ENCODE measurements at regions not wholly inside any gene's neighbourhood (a gene's known extent, or its start where the extent isn't known, plus 50 kb on each side); places are given as distances from the start of the nearest gene placed in this dataset.

DNA sequence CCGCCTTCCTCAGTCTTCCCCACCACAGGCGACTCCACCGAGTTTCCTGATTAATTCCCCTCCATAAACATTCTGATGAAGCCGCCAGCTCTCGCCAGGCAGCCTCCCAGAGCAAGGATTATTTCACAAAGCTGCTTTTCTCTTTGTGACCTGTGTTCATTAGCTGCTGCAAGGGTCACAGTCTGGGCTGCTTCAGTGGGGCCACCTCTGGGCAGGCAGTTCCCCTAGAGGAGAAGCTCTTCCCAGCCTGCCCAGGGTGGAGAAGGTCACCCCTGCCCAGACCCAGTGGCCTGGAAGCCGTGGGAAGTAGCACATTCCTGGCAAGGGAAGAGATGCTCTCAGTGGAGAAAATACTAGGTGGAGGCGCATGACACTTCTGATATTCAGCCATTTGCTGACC lies 58.4 kb upstream of the RAPGEF1 start:
- TF ChIP-seq, protein P1, sequence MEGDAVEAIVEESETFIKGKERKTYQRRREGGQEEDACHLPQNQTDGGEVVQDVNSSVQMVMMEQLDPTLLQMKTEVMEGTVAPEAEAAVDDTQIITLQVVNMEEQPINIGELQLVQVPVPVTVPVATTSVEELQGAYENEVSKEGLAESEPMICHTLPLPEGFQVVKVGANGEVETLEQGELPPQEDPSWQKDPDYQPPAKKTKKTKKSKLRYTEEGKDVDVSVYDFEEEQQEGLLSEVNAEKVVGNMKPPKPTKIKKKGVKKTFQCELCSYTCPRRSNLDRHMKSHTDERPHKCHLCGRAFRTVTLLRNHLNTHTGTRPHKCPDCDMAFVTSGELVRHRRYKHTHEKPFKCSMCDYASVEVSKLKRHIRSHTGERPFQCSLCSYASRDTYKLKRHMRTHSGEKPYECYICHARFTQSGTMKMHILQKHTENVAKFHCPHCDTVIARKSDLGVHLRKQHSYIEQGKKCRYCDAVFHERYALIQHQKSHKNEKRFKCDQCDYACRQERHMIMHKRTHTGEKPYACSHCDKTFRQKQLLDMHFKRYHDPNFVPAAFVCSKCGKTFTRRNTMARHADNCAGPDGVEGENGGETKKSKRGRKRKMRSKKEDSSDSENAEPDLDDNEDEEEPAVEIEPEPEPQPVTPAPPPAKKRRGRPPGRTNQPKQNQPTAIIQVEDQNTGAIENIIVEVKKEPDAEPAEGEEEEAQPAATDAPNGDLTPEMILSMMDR (IDR thresholded peaks at IDR 0.05; ENCODE audit: low read depth, low read length, missing control alignments): no peak
- no peak for DNase-seq
- Histone ChIP-seq H3K36me3 (replicated peaks) (no peaks in the 10 kb centered on the region), H3K27me3 (replicated peaks) (peaks cover 7% of the 10 kb centered on the region), H3K27ac (no peak overlapping the region), H3K4me3 (ENCODE audit: low read depth, low read length) (no peak overlapping the region)
- in situ Hi-C loops (cut with HindIII; ENCODE audit: low pct_ligation_motif_present, low sequenced_read_pairs): no loop called here

DNA sequence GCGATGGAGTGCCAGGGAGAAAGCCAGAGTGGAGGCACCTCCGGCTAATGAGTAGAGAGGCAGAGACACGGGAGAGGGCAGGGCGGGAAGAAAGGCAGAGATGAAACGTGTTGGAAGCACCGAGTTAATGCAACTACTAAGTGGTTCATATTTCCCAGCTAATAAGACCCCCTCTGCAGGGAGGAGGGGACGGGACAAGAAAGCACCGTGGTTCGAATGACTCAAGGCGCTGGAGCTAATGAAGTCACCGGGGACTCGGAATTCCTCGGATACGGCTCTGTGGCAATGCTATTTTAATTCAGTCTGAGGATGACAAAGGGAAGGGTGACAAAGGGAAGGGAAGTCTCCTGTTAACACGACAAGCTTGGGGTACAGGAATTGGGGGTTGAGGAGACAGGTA lies 54.5 kb upstream of the RAPGEF1 start:
- Histone ChIP-seq H3K27ac (no peak overlapping the region), H3K4me3 (ENCODE audit: low read depth, low read length) (no peak overlapping the region), H3K27me3 (replicated peaks) (peaks cover 7% of the 10 kb centered on the region), H3K36me3 (replicated peaks) (no peaks in the 10 kb centered on the region)
- DNase-seq: no peak
- in situ Hi-C loops (cut with HindIII; ENCODE audit: low pct_ligation_motif_present, low sequenced_read_pairs): no loop called here
- TF ChIP-seq, protein P1 (IDR thresholded peaks at IDR 0.05; ENCODE audit: low read depth, low read length, missing control alignments): no peak

DNA sequence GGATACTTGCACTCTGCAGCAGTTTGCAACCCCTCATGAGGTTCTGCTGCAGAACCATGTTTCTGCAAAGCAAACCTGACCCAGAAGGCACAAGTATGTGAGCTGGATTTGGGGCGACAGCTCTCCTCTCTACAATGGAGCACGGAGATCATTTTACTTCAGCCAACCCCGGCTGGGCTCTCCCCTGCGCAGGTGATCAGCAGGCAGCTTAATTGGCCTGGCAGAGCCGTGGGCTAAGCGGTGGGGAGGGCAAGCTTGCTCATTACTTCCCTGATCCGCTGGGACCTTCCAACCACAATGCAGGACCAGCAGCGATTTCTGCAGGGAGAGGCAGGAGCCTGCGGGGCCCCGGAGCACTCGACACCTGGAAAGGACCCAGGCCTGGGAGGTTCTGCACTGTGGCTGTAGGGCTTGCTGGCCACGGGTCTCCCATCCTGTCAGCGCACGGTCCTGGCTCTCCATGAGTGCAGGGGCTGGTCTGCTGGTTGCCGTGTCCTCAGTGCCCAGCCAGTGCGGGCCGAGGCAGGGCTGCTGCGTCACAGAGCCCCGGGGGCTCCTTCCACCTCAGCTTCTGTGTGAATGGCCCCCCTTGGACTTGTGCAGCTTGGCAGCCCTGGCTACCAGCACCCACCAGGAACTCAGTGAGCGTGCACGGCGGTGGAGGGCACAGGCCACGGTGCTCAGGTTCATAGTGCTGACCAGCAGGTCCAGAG lies 51.8 kb upstream of the RAPGEF1 start:
- in situ Hi-C loops (cut with HindIII; ENCODE audit: low pct_ligation_motif_present, low sequenced_read_pairs): no loop called here
- Histone ChIP-seq H3K27ac (no peak overlapping the region), H3K4me3 (ENCODE audit: low read depth, low read length) (no peak overlapping the region), H3K36me3 (replicated peaks) (no peaks in the 10 kb centered on the region), H3K27me3 (replicated peaks) (peaks cover 24% of the 10 kb centered on the region)
- no peak for DNase-seq
- TF ChIP-seq, protein P1 (IDR thresholded peaks at IDR 0.05; ENCODE audit: low read depth, low read length, missing control alignments): no peak
